OCI-LY7 (cell line): ENCODE measurements at regions not wholly inside any gene's neighbourhood (a gene's known extent, or its start where the extent isn't known, plus 50 kb on each side); places are given as distances from the start of the nearest gene placed in this dataset.

Experiments used
- BruUV-seq: library from RNA; stranded (reverse); fragments of 400-500 nt; replicated peaks from 2 replicates; lab custom pipeline; 2021; lab: Mats Ljungman, UMichigan
- CTCF ChIA-PET: fragments of 300-600 bp; sonication (Branson Sonifier 250); formaldehyde crosslinking; loops from one replicate; lab custom pipeline; 2022; ENCODE audit warnings: antibody characterized with exemption; ENCODE audit not compliant: unreplicated experiment; lab: Charles Lee
- POLR2A ChIA-PET: fragments of 300-600 bp; sonication (Branson Sonifier 250); formaldehyde crosslinking; loops from one replicate; lab custom pipeline; 2022; ENCODE audit warnings: antibody characterized with exemption; lab: Charles Lee
- DNase-seq: peaks from one replicate; pipeline ENCODE4 v3.0.0-alpha.2; 2015; ENCODE audit warnings: low spot score
- H2AFZ ChIP-seq: fragments of 200-600 bp; sonication (generic), shearing (Covaris generic); 2 replicates; pipeline ENCODE4 v1.6.1; 2014; ENCODE audit warnings: mild to moderate bottlenecking, antibody characterized with exemption, low read length, moderate library complexity
- H3K27ac ChIP-seq: fragments of 200-600 bp; sonication (generic); 2 replicates; pipeline ENCODE4 v1.5.1; 2014; ENCODE audit warnings: mixed run types, low read depth, mild to moderate bottlenecking, moderate library complexity, low read length, inconsistent platforms; ENCODE audit not compliant: poor library complexity, severe bottlenecking
- H3K36me3 ChIP-seq: fragments of 200-600 bp; sonication (generic); 2 replicates; pipeline ENCODE4 v1.6.1; 2014; ENCODE audit warnings: mild to moderate bottlenecking, antibody characterized with exemption, low read length, moderate library complexity, mixed read lengths; ENCODE audit not compliant: insufficient read depth
- H3K4me1 ChIP-seq: fragments of 200-600 bp; sonication (generic); 2 replicates; pipeline ENCODE4 v1.5.1; 2014; ENCODE audit warnings: mild to moderate bottlenecking, low read length; ENCODE audit not compliant: insufficient read depth, poor library complexity, severe bottlenecking
- H3K4me2 ChIP-seq: fragments of 200-600 bp; sonication (generic); 2 replicates; pipeline ENCODE4 v1.6.1; 2014; ENCODE audit warnings: mild to moderate bottlenecking, low read length
- H3K4me3 ChIP-seq: fragments of 200-600 bp; sonication (generic); 2 replicates; pipeline ENCODE4 v1.5.1; 2014; ENCODE audit warnings: mild to moderate bottlenecking, low read depth, low read length; ENCODE audit not compliant: poor library complexity, severe bottlenecking
- H3K79me2 ChIP-seq: fragments of 200-600 bp; sonication (generic); 2 replicates; pipeline ENCODE4 v1.6.1; 2016; ENCODE audit warnings: low read depth, mild to moderate bottlenecking, low read length, moderate library complexity, mixed read lengths; ENCODE audit not compliant: insufficient read depth
- H3K9me2 ChIP-seq: fragments of 200-600 bp; sonication (generic); 2 replicates; pipeline ENCODE4 v1.6.1; 2016; ENCODE audit warnings: mild to moderate bottlenecking, low read length, mixed read lengths; ENCODE audit not compliant: insufficient read depth
- H3K9me3 ChIP-seq: fragments of 200-600 bp; sonication (generic); 2 replicates; pipeline ENCODE4 v1.6.1; 2014; ENCODE audit warnings: mild to moderate bottlenecking, mixed run types, low read length, mixed read lengths
- H4K20me1 ChIP-seq: fragments of 200-600 bp; sonication (generic); 2 replicates; pipeline ENCODE4 v1.6.1; 2014; ENCODE audit warnings: mild to moderate bottlenecking, antibody characterized with exemption, low read length, moderate library complexity, mixed read lengths; ENCODE audit not compliant: insufficient read depth
- EZH2phosphoT487 ChIP-seq: fragments of 200-600 bp; sonication (generic); IDR thresholded peaks from 2 replicates; pipeline ENCODE4 v1.6.1; 2018; ENCODE audit warnings: low read depth, borderline replicate concordance, mild to moderate bottlenecking, mixed run types, antibody characterized with exemption, low read length, moderate library complexity, mixed read lengths
- intact Hi-C: fragments of 100-400 bp; cut with micrococcal nuclease; formaldehyde crosslinking; loops from one replicate; pipeline ENCODE4 v1.10.0; 2022; ENCODE audit not compliant: unreplicated experiment
- TF ChIP-seq, protein P1 (sequence below): fragments of 200-600 bp; sonication (generic); conservative IDR thresholded peaks from 2 replicates; pipeline ENCODE4 v1.5.1; 2014; ENCODE audit warnings: mild to moderate bottlenecking, antibody characterized with exemption, low read length, moderate library complexity, mixed read lengths

- peaks cover 25% of the 10 kb centered on the region; the same call in 1 of the 2 replicates for H3K79me2 ChIP-seq
- peak overlapping the region; percentile 80; the same call in 1 of the 2 replicates for H2AFZ ChIP-seq
- POLR2A ChIA-PET, result interaction anchor here (0.7 to 2.0 kb wide), 4 partner anchors 42 to 54 kb away, joined by 3 to 11 read pairs (median 6); partner anchors contain the start of gene ZNF638
- peak; percentile 40 for DNase-seq
- intact Hi-C loops, result loop anchor here (5.0 kb wide), 1 partner anchor 120 kb away; no protein-coding TSS in a partner anchor
- peak overlapping the region; percentile 72 for H3K4me3 ChIP-seq
- CTCF ChIA-PET, result no interaction called here
- peak overlapping the region; percentile 72 for H3K4me2 ChIP-seq
- no peaks in the 10 kb centered on the region for H3K9me2 ChIP-seq
- TF ChIP-seq, protein P1, sequence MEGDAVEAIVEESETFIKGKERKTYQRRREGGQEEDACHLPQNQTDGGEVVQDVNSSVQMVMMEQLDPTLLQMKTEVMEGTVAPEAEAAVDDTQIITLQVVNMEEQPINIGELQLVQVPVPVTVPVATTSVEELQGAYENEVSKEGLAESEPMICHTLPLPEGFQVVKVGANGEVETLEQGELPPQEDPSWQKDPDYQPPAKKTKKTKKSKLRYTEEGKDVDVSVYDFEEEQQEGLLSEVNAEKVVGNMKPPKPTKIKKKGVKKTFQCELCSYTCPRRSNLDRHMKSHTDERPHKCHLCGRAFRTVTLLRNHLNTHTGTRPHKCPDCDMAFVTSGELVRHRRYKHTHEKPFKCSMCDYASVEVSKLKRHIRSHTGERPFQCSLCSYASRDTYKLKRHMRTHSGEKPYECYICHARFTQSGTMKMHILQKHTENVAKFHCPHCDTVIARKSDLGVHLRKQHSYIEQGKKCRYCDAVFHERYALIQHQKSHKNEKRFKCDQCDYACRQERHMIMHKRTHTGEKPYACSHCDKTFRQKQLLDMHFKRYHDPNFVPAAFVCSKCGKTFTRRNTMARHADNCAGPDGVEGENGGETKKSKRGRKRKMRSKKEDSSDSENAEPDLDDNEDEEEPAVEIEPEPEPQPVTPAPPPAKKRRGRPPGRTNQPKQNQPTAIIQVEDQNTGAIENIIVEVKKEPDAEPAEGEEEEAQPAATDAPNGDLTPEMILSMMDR, result peak; percentile 69
- TF ChIP-seq EZH2phosphoT487, result no peak
- H3K9me3 ChIP-seq, result no peaks in the 10 kb centered on the region
- BruUV-seq, result no TSS peak
- peaks cover 24% of the 10 kb centered on the region for H3K4me1 ChIP-seq
- no peak overlapping the region for H3K27ac ChIP-seq
- peaks cover 12% of the 10 kb centered on the region for H4K20me1 ChIP-seq
- H3K36me3 ChIP-seq, result no peaks in the 10 kb centered on the region
These were observed 50.7 kb upstream of the PAIP2B start for GRCh38 chr2:71277536-71278103.

- peak overlapping the region; percentile 72 for H3K4me3 ChIP-seq
- no peaks in the 10 kb centered on the region for H3K9me3 ChIP-seq
- H3K27ac ChIP-seq, result no peak overlapping the region
- H3K4me2 ChIP-seq, result peak overlapping the region; percentile 72
- H3K9me2 ChIP-seq, result no peaks in the 10 kb centered on the region
- intact Hi-C loops, result loop anchor here (5.0 kb wide), 1 partner anchor 120 kb away; no protein-coding TSS in a partner anchor
- no peak for DNase-seq
- peaks cover 24% of the 10 kb centered on the region for H3K4me1 ChIP-seq
- H4K20me1 ChIP-seq, result peaks cover 10% of the 10 kb centered on the region
- no TSS peak for BruUV-seq
- TF ChIP-seq, protein P1, result no peak
- TF ChIP-seq EZH2phosphoT487, result no peak
- ChIA-PET POLR2A (interaction anchor here (0.6 to 2.0 kb wide), 5 partner anchors 41 to 87 kb away, joined by 3 to 11 read pairs (median 6); partner anchors contain the start of gene ZNF638), CTCF (no interaction called here)
- peaks cover 25% of the 10 kb centered on the region; the same call in 1 of the 2 replicates for H3K79me2 ChIP-seq
- no peaks in the 10 kb centered on the region for H3K36me3 ChIP-seq
- peak overlapping the region; percentile 80 for H2AFZ ChIP-seq
These were observed 50.2 kb upstream of the PAIP2B start for GRCh38 chr2:71277147-71277475.
